Ishikawa (cell line): ENCODE measurements at regions not wholly inside any gene's neighbourhood (a gene's known extent, or its start where the extent isn't known, plus 50 kb on each side); places are given as distances from the start of the nearest gene placed in this dataset.

ENCODE experiments used
- CEBPB ChIP-seq: IDR thresholded peaks from 2 replicates; pipeline ENCODE4 v1.6.1; 2012
- CREB1 ChIP-seq: IDR thresholded peaks from 2 replicates; pipeline ENCODE4 v1.6.1; 2012; ENCODE audit warnings: low read depth
- EGR1 ChIP-seq: IDR thresholded peaks from 2 replicates; pipeline ENCODE4 v1.6.1; 2012
- EP300 ChIP-seq: IDR thresholded peaks from 2 replicates; pipeline ENCODE4 v1.6.1; 2012; ENCODE audit warnings: borderline replicate concordance
- FOXM1 ChIP-seq: IDR thresholded peaks from 2 replicates; pipeline ENCODE4 v1.6.1; 2012; ENCODE audit warnings: low read depth, borderline replicate concordance
- NFIC ChIP-seq: IDR thresholded peaks from 2 replicates; pipeline ENCODE4 v1.6.1; 2012
- RAD21 ChIP-seq: IDR thresholded peaks from 2 replicates; pipeline ENCODE4 v1.6.1; 2012; ENCODE audit warnings: low read depth
- REST ChIP-seq: IDR thresholded peaks from 2 replicates; pipeline ENCODE4 v1.6.1; 2012; ENCODE audit warnings: low read depth, mild to moderate bottlenecking
- TAF1 ChIP-seq: IDR thresholded peaks from 2 replicates; pipeline ENCODE4 v1.6.1; 2012; ENCODE audit warnings: low read depth, mild to moderate bottlenecking
- TCF12 ChIP-seq: IDR thresholded peaks from 2 replicates; pipeline ENCODE4 v1.6.1; 2012; ENCODE audit warnings: low read depth
- TEAD4 ChIP-seq: IDR thresholded peaks from 2 replicates; pipeline ENCODE4 v1.6.1; 2012
- USF1 ChIP-seq: IDR thresholded peaks from 2 replicates; pipeline ENCODE4 v1.6.1; 2012
- YY1 ChIP-seq: IDR thresholded peaks from 2 replicates; pipeline ENCODE4 v1.6.1; 2012; ENCODE audit warnings: low read depth
- ZBTB7A ChIP-seq: IDR thresholded peaks from 2 replicates; pipeline ENCODE4 v1.6.1; 2012; ENCODE audit warnings: low read depth
- TF ChIP-seq, protein P1 (sequence below): IDR thresholded peaks from 2 replicates; pipeline ENCODE4 v1.6.1; 2012

- TF ChIP-seq TEAD4 (no peak), EGR1 (no peak), REST (no peak), ZBTB7A (no peak), YY1 (no peak), USF1 (no peak), RAD21 (no peak), CREB1 (no peak), FOXM1 (no peak)
- TF ChIP-seq, protein P1, sequence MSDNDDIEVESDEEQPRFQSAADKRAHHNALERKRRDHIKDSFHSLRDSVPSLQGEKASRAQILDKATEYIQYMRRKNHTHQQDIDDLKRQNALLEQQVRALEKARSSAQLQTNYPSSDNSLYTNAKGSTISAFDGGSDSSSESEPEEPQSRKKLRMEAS: no peak
Observed at GRCh38 chr6:166720856-166721255, 93.8 kb upstream of the RPS6KA2 start.

DNA sequence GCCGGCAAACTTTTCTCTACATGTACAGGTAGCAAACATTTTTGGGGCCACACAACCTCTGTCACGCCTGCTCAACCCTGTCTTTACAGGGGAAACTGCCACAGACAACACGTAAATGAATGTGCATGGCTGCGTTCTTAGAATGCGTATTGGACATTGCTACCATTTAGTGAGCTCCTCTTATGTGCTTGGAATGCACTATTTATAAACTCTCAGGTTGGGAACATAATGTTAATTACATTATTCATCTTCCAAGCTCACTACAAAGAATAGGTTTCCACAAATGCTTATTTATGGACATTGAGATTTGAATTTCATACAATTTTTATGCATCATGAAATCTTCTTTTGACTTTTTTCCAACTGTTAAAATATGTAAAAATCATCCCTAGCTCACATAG, 92.0 kb upstream of the RPS6KA2 start:
- no peak for TF ChIP-seq CEBPB
- TF ChIP-seq USF1: no peak
- no peak for TF ChIP-seq ZBTB7A
- no peak for TF ChIP-seq YY1
- no peak for TF ChIP-seq RAD21
- TF ChIP-seq EGR1: no peak
- TF ChIP-seq TEAD4: no peak
- TF ChIP-seq TCF12: no peak
- no peak for TF ChIP-seq NFIC
- TF ChIP-seq TAF1: no peak
- TF ChIP-seq, protein P1: no peak
- TF ChIP-seq EP300: no peak
- TF ChIP-seq REST: no peak
- TF ChIP-seq FOXM1: no peak
- TF ChIP-seq CREB1: no peak

- no peak for TF ChIP-seq NFIC
- TF ChIP-seq REST: no peak
- TF ChIP-seq, protein P1: no peak
- no peak for TF ChIP-seq CREB1
- TF ChIP-seq TAF1: no peak
- TF ChIP-seq TCF12: no peak
- TF ChIP-seq EP300: no peak
- TF ChIP-seq YY1: no peak
- no peak for TF ChIP-seq RAD21
- TF ChIP-seq FOXM1: no peak
- TF ChIP-seq EGR1: no peak
- TF ChIP-seq CEBPB: no peak
- TF ChIP-seq USF1: no peak
- no peak for TF ChIP-seq ZBTB7A
- TF ChIP-seq TEAD4: no peak
Observed at GRCh38 chr6:166718516-166718915, 91.5 kb upstream of the RPS6KA2 start.

DNA sequence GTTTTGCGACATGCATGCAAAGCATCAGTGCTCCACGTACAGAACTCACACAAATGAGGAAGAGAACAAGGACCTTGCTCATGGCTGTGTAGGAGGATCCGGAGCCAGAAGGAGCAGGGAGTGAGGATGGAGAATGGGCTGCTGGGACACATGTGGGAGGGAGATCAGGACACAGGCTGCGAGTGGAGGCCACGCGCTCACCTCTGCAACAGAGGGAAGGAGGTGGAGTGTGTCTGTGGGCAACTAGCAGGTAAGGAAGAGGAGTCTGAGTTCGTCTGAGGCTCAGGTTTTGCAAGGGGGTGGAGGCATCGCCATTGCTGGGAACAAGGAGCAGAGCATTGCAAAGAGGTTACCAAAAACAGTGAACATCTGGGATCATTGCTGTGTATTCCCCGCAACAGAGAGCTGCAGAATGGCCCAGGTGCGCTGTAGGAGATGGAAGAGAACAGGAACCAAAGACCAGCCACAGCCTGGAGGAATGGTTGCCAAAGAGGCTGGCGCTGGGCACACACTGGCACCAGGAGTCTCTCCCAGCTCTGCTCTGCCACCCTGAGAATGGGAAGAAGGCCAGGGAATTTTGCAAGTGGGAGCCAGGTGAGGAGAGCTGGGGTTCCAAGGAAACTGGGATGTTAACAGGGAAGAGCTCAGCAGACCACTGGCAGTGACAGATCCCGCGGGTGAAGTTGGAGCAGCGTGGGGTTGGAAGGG, 90.0 kb upstream of the RPS6KA2 start:
- TF ChIP-seq TEAD4: no peak
- no peak for TF ChIP-seq NFIC
- TF ChIP-seq FOXM1: no peak
- TF ChIP-seq REST: no peak
- TF ChIP-seq TCF12: no peak
- TF ChIP-seq RAD21: no peak
- TF ChIP-seq TAF1: no peak
- TF ChIP-seq EP300: no peak
- TF ChIP-seq YY1: no peak
- no peak for TF ChIP-seq ZBTB7A
- no peak for TF ChIP-seq USF1
- TF ChIP-seq EGR1: no peak
- TF ChIP-seq, protein P1: no peak
- TF ChIP-seq CREB1: no peak
- TF ChIP-seq CEBPB: no peak
